ENCODE measurements at regions not wholly inside any gene's neighbourhood (a gene's known extent, or its start where the extent isn't known, plus 50 kb on each side); places are given as distances from the start of the nearest gene placed in this dataset.

- TF ChIP-seq ZBTB4 (CRISPR knock-in tag; IDR thresholded peaks at IDR 0.05) (no peak), YBX1 (IDR thresholded peaks at IDR 0.05) (no peak)
Observed at GRCh38 chrX:18039023-18039422, 177.9 kb upstream of the RAI2 start (continued).

GRCh38 chrX:18036394-18036793 lies 175.3 kb upstream of the RAI2 start:
- Histone ChIP-seq H3K27ac (ENCODE audit: control insufficient read depth, insufficient read depth) (no peak overlapping the region), H3K4me2 (ENCODE audit: control insufficient read depth, insufficient read depth) (no peak overlapping the region), H2AFZ (ENCODE audit: control insufficient read depth, low read depth, low read length) (no peak overlapping the region), H3K4me3 (no peak overlapping the region), H3K36me3 (ENCODE audit: control insufficient read depth in 2 of 2, insufficient read depth in 2 of 2, low read length in 1 of 2) (no peaks in the 10 kb centered on the region), H3K79me2 (ENCODE audit: control insufficient read depth, insufficient read depth, low read length) (no peaks in the 10 kb centered on the region), H3K27me3 (replicated peaks in 1 of 2; ENCODE audit: control insufficient read depth in 2 of 2, insufficient read depth in 2 of 2, low read length in 1 of 2) (no peaks in the 10 kb centered on the region), H3K4me1 (ENCODE audit: control insufficient read depth, insufficient read depth, low read length) (no peaks in the 10 kb centered on the region), H3K9me3 (replicated peaks; ENCODE audit: control insufficient read depth, insufficient read depth, low read length) (no peaks in the 10 kb centered on the region; the same call in 2 of the 3 replicates), H3K9ac (ENCODE audit: control insufficient read depth, insufficient read depth, low read length) (no peak overlapping the region), H4K20me1 (ENCODE audit: control insufficient read depth, insufficient read depth) (no peaks in the 10 kb centered on the region)
- DNase-seq (ENCODE audit: low read depth, low spot score) (no peak), ATAC-seq (no peak), FAIRE-seq (no peak)
- 0% methylated on average over 2 of the region's 2 CpGs for WGBS (ENCODE audit: insufficient coverage, insufficient replicate concordance, low lambda C conversion rate, missing lambda C conversion rate)
- in situ Hi-C loops (cut with MboI), result no loop called here
- TF ChIP-seq HDGF (IDR thresholded peaks at IDR 0.05) (no peak), ZNF384 (IDR thresholded peaks at IDR 0.05; ENCODE audit: borderline replicate concordance, low read depth, low read length) (no peak), SP1 (IDR thresholded peaks at IDR 0.05; ENCODE audit: low read depth, low read length) (no peak), NFIC (IDR thresholded peaks at IDR 0.05; ENCODE audit: low read depth, low read length) (no peak)
- CTCF ChIA-PET, result no interaction called here
- POLR2A ChIA-PET, result no interaction called here
- RAD21 ChIA-PET (ENCODE audit: unreplicated experiment), result no interaction called here
- BruUV-seq (replicated peaks), result no TSS peak
- intact Hi-C loops (cut with micrococcal nuclease; ENCODE audit: unreplicated experiment), result no loop called here
- SMC1A ChIA-PET (ENCODE audit: uncharacterized antibody, unreplicated experiment), result no interaction called here
